Mesendoderm (in vitro differentiated cells): ENCODE measurements at regions not wholly inside any gene's neighbourhood (a gene's known extent, or its start where the extent isn't known, plus 50 kb on each side); places are given as distances from the start of the nearest gene placed in this dataset.
"Not testable (repeated sequence)": the region's sequence is repeated elsewhere in the genome, so short reads cannot be mapped to it uniquely, and the experiment has no call there.

ENCODE experiments used
- DNase-seq: peaks from one replicate; pipeline ENCODE4 v3.0.0; 2013
- H2AK5ac ChIP-seq: 2 replicates; pipeline ENCODE4 v1.6.1; 2013; ENCODE audit warnings: low read length, inconsistent platforms
- H2BK120ac ChIP-seq: 2 replicates; pipeline ENCODE4 v1.6.1; 2013; ENCODE audit warnings: low read depth, mild to moderate bottlenecking, low read length, moderate library complexity, mixed read lengths
- H2BK15ac ChIP-seq: replicated peaks from 2 replicates; pipeline ENCODE4 v1.6.1; 2013; ENCODE audit warnings: low read depth, mild to moderate bottlenecking, moderate library complexity
- H2BK5ac ChIP-seq: 2 replicates; pipeline ENCODE4 v1.6.1; 2013; ENCODE audit warnings: low read length, inconsistent platforms
- H3K18ac ChIP-seq: 2 replicates; pipeline ENCODE4 v1.6.1; 2013; ENCODE audit warnings: mild to moderate bottlenecking, low read length, mixed read lengths
- H3K23ac ChIP-seq: one replicate; pipeline ENCODE4 v1.6.1; 2013; ENCODE audit warnings: low read length
- H3K27ac ChIP-seq: 2 replicates; pipeline ENCODE4 v1.5.1; 2013; ENCODE audit warnings: low read depth, mild to moderate bottlenecking, inconsistent platforms, low read length, moderate library complexity
- H3K27me3 ChIP-seq: 2 replicates; pipeline ENCODE4 v1.6.1; 2013; ENCODE audit warnings: low read length, control low read depth, mild to moderate bottlenecking, inconsistent platforms; ENCODE audit not compliant: insufficient read depth, poor library complexity
- H3K36me3 ChIP-seq: 2 replicates; pipeline ENCODE4 v1.6.1; 2013; ENCODE audit warnings: low read length, inconsistent platforms; ENCODE audit not compliant: control insufficient read depth, insufficient read depth
- H3K4ac ChIP-seq: one replicate; pipeline ENCODE4 v1.6.1; 2013; ENCODE audit warnings: low read depth, mild to moderate bottlenecking, low read length, moderate library complexity
- H3K4me1 ChIP-seq: 2 replicates; pipeline ENCODE4 v1.6.1; 2013; ENCODE audit warnings: low read depth, low read length, inconsistent platforms; ENCODE audit not compliant: control insufficient read depth
- H3K4me2 ChIP-seq: 2 replicates; pipeline ENCODE4 v1.6.1; 2013; ENCODE audit warnings: low read length
- H3K4me3 ChIP-seq: 2 replicates; pipeline ENCODE4 v1.5.1; 2013; ENCODE audit warnings: mild to moderate bottlenecking, low read length
- H3K56ac ChIP-seq: one replicate; pipeline ENCODE4 v1.6.1; 2013; ENCODE audit warnings: low read length
- H3K79me1 ChIP-seq: 2 replicates; pipeline ENCODE4 v1.6.1; 2013; ENCODE audit warnings: low read length, inconsistent platforms
- H3K79me2 ChIP-seq: 2 replicates; pipeline ENCODE4 v1.6.1; 2013; ENCODE audit warnings: mild to moderate bottlenecking, low read length; ENCODE audit not compliant: control insufficient read depth, insufficient read depth
- H3K9ac ChIP-seq: 2 replicates; pipeline ENCODE4 v1.6.1; 2013; ENCODE audit warnings: low read length, inconsistent platforms
- H4K5ac ChIP-seq: one replicate; pipeline ENCODE4 v1.6.1; 2013; ENCODE audit warnings: low read length
- H4K8ac ChIP-seq: one replicate; pipeline ENCODE4 v1.6.1; 2013; ENCODE audit warnings: low read depth, mild to moderate bottlenecking, control low read depth, low read length, moderate library complexity
- WGBS: extraction: QIAGEN DNeasy Blood & Tissue Kit; methylation state at CpG from one replicate; pipeline ENCODE4 v1.1.7; 2013; ENCODE audit warnings: low lambda C conversion rate, missing lambda C conversion rate; ENCODE audit not compliant: insufficient coverage; ENCODE audit errors: extremely low coverage; 5-methylcytosine and 5-hydroxymethylcytosine counted together

GRCh38 chrX:140274811-140275525, 229.9 kb downstream of the SOX3 start:
- H2BK120ac ChIP-seq: no peak overlapping the region
- H2BK5ac ChIP-seq: no peak overlapping the region
- peak; percentile 84 for DNase-seq
- no peak overlapping the region for H3K18ac ChIP-seq
- H2BK15ac ChIP-seq: no peak overlapping the region
- H3K4me1 ChIP-seq: no peaks in the 10 kb centered on the region
- H3K9ac ChIP-seq: no peak overlapping the region
- no peak overlapping the region for H3K27ac ChIP-seq
- whole genome bisulfite sequencing: no CpG with 5 or more reads among the region's 3 CpGs
- no peaks in the 10 kb centered on the region for H3K79me2 ChIP-seq
- H3K56ac ChIP-seq: no peak overlapping the region
- no peak overlapping the region for H3K4me2 ChIP-seq
- H4K5ac ChIP-seq: no peak overlapping the region
- H2AK5ac ChIP-seq: no peak overlapping the region
- no peak overlapping the region for H4K8ac ChIP-seq
- H3K4ac ChIP-seq: no peak overlapping the region
- no peaks in the 10 kb centered on the region for H3K36me3 ChIP-seq
- H3K79me1 ChIP-seq: no peaks in the 10 kb centered on the region
- no peak overlapping the region for H3K4me3 ChIP-seq
- no peaks in the 10 kb centered on the region for H3K27me3 ChIP-seq
- no peak overlapping the region for H3K23ac ChIP-seq

DNA sequence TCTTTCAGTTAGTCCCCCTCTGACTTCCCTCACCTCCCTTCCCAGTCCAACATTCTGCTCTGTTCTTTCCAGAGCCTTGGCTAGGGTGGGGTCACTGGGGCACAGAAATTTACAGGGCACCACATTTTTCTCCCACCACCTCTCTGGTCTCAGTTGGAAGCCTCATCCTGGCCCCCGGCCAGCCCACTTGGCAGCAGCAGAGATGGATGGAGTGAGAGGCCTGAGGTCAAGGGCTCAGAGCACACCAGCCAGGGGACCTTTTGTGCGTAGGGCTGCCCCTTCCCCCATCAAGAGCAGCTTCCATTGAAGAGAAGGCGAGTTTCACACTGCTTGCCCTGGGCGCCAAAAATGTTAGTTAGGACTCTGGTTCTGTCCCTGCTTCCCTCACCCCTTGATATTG, 230.9 kb downstream of the SOX3 start:
- WGBS: no CpG with 5 or more reads among the region's 4 CpGs
- no peak overlapping the region for H4K5ac ChIP-seq

DNA sequence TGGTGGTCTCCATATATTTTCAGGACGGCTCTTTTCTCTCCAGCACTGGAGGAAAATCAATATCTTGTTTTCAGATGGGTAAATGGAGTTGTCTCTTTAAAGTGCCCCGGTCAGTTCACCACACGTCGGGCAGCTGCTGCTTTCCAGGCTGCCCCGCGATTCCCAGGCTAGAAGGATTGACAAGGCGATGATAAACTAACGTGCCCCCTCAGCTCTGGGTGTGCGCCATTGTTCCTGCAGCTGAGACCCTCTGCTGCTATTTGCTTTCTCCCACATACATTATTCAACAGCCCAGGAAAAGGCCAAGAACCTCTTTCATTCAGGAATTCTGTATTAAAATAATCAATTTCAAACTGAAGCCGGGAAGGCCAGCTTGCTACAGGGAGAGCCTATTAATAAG, 254.5 kb downstream of the SOX3 start:
- Histone ChIP-seq H3K4me2 (no peak overlapping the region), H3K79me1 (no peaks in the 10 kb centered on the region), H3K56ac (no peak overlapping the region), H3K36me3 (no peaks in the 10 kb centered on the region), H3K4ac (no peak overlapping the region), H3K27ac (no peak overlapping the region), H2BK15ac (no peak overlapping the region), H3K27me3 (no peaks in the 10 kb centered on the region), H3K4me3 (no peak overlapping the region), H3K23ac (no peak overlapping the region), H3K4me1 (no peaks in the 10 kb centered on the region), H3K18ac (no peak overlapping the region), H2BK5ac (no peak overlapping the region), H4K5ac (no peak overlapping the region), H4K8ac (no peak overlapping the region), H2AK5ac (no peak overlapping the region), H2BK120ac (no peak overlapping the region), H3K9ac (no peak overlapping the region), H3K79me2 (no peaks in the 10 kb centered on the region)
- WGBS: no CpG with 5 or more reads among the region's 10 CpGs
- DNase-seq: no peak

More for the DNA sequence above, 230.9 kb downstream of the SOX3 start:
- Histone ChIP-seq H3K36me3 (no peaks in the 10 kb centered on the region), H3K79me1 (no peaks in the 10 kb centered on the region), H2BK5ac (no peak overlapping the region), H3K4me3 (no peak overlapping the region), H2BK120ac (no peak overlapping the region), H3K4ac (no peak overlapping the region), H3K4me1 (no peaks in the 10 kb centered on the region), H4K8ac (no peak overlapping the region), H2AK5ac (no peak overlapping the region), H3K23ac (no peak overlapping the region), H3K18ac (no peak overlapping the region), H3K27ac (no peak overlapping the region), H3K9ac (no peak overlapping the region), H3K4me2 (no peak overlapping the region), H3K56ac (no peak overlapping the region), H3K27me3 (no peaks in the 10 kb centered on the region), H3K79me2 (no peaks in the 10 kb centered on the region), H2BK15ac (no peak overlapping the region)
- DNase-seq: no peak

- Histone ChIP-seq H3K4me1 (no peaks in the 10 kb centered on the region), H3K4ac (no peak overlapping the region), H3K27ac (no peak overlapping the region), H3K36me3 (no peaks in the 10 kb centered on the region), H2BK5ac (no peak overlapping the region), H3K4me2 (no peak overlapping the region), H2BK120ac (no peak overlapping the region), H2AK5ac (no peak overlapping the region), H2BK15ac (no peak overlapping the region), H4K5ac (no peak overlapping the region), H3K18ac (no peak overlapping the region), H3K27me3 (no peaks in the 10 kb centered on the region), H3K79me1 (no peaks in the 10 kb centered on the region), H4K8ac (no peak overlapping the region), H3K23ac (no peak overlapping the region), H3K56ac (no peak overlapping the region), H3K79me2 (no peaks in the 10 kb centered on the region), H3K4me3 (no peak overlapping the region), H3K9ac (no peak overlapping the region)
- no CpG with 5 or more reads among the region's 8 CpGs for WGBS
- no peak for DNase-seq
Measured at GRCh38 chrX:140249088-140249487, 255.8 kb downstream of the SOX3 start.

DNA sequence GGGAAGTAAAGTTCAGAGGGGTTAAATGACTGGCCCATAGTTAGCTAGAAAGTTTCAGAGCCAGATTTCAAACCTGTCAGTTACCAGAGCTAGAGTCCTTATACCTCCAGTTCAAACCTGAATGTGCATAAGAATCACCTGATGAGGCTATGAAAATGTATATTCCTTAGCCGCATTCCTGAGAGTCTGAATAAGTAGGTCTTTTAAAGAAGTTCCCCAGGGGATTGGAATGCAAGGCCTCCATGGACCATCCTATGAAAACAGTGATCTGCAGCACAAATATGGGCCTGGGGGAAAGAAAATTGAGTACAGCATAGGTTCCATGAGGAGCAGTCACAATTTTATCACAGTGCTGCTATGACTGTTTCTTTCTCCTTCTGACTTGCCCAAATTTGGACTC, 263.9 kb upstream of the CXorf66 start:
- DNase-seq: peak; percentile 35
- no CpG with 5 or more reads among the region's 1 CpG for WGBS
- H3K4ac ChIP-seq: no peak overlapping the region
- H2BK5ac ChIP-seq: no peak overlapping the region
- no peaks in the 10 kb centered on the region for H3K79me2 ChIP-seq
- no peak overlapping the region for H2AK5ac ChIP-seq
- H3K27ac ChIP-seq: no peak overlapping the region
- H3K23ac ChIP-seq: no peak overlapping the region
- no peaks in the 10 kb centered on the region for H3K79me1 ChIP-seq
- no peak overlapping the region for H3K4me3 ChIP-seq
- no peaks in the 10 kb centered on the region for H3K4me1 ChIP-seq
- no peak overlapping the region for H4K8ac ChIP-seq
- no peak overlapping the region for H2BK15ac ChIP-seq
- no peak overlapping the region for H4K5ac ChIP-seq
- no peaks in the 10 kb centered on the region for H3K27me3 ChIP-seq
- H3K56ac ChIP-seq: no peak overlapping the region
- H3K18ac ChIP-seq: no peak overlapping the region
- H2BK120ac ChIP-seq: no peak overlapping the region
- H3K9ac ChIP-seq: no peak overlapping the region
- H3K4me2 ChIP-seq: no peak overlapping the region
- no peaks in the 10 kb centered on the region for H3K36me3 ChIP-seq

DNA sequence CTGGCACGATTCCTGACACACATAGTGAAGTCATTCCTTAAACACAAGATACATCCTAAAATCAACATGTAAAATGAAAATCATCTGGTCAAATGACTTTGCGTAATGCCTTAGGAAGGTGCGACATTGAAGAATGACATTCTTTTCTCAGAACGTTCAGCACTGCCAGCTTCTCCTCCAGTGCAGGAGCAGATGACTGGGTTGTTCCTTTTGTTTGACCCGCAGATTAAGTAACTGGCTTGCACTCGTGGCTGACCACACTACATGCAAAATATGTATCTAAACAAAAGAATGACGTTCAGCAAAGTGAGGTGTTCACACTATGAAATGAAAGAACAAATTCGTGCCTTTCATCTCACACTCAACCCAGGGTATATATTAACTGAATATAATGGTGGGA, 260.7 kb upstream of the CXorf66 start:
- H4K5ac ChIP-seq, H3K79me2 ChIP-seq, H4K8ac ChIP-seq, H2BK5ac ChIP-seq, H3K4me3 ChIP-seq, H2BK120ac ChIP-seq, H3K18ac ChIP-seq, H2BK15ac ChIP-seq, H3K36me3 ChIP-seq, H3K27ac ChIP-seq, H3K56ac ChIP-seq, DNase-seq, H3K23ac ChIP-seq, H3K27me3 ChIP-seq, H2AK5ac ChIP-seq, H3K9ac ChIP-seq, H3K4me2 ChIP-seq, H3K4me1 ChIP-seq, H3K4ac ChIP-seq, H3K79me1 ChIP-seq: not testable (repeated sequence)
- no CpG with 5 or more reads among the region's 8 CpGs for WGBS
